ENCODE measurements at regions not wholly inside any gene's neighbourhood (a gene's known extent, or its start where the extent isn't known, plus 50 kb on each side); places are given as distances from the start of the nearest gene placed in this dataset.
A peak's percentile ranks its signal among the peaks of the same experiment; 100 is the strongest.

- Histone ChIP-seq H2AFZ (ENCODE audit: control insufficient read depth, low read length) (no peak overlapping the region), H3K27me3 (ENCODE audit: control insufficient read depth, extremely low read depth, insufficient read depth, low read length) (no peaks in the 10 kb centered on the region), H3K9ac (ENCODE audit: control insufficient read depth, extremely low read depth, insufficient read depth, low read length) (no peak overlapping the region), H3K4me1 (ENCODE audit: control insufficient read depth, extremely low read depth, insufficient read depth, low read length) (no peaks in the 10 kb centered on the region), H3K4me2 (ENCODE audit: control insufficient read depth, extremely low read depth, insufficient read depth, low read depth, low read length) (no peak overlapping the region), H3K36me3 (ENCODE audit: control insufficient read depth in 2 of 2, extremely low read depth in 1 of 2, insufficient read depth in 2 of 2, low read length in 2 of 2) (no peaks in the 10 kb centered on the region), H3K9me1 (ENCODE audit: control insufficient read depth, extremely low read depth, insufficient read depth, low read length) (no peaks in the 10 kb centered on the region), H3K79me2 (ENCODE audit: control insufficient read depth, insufficient read depth, low read length) (no peaks in the 10 kb centered on the region), H3K9me3 (ENCODE audit: control insufficient read depth, low read depth, low read length) (no peaks in the 10 kb centered on the region), H3K4me3 (ENCODE audit: control insufficient read depth in 2 of 3, extremely low read depth in 1 of 3, insufficient read depth in 2 of 3, low read depth in 1 of 3, low read length in 3 of 3) (no peak overlapping the region), H3K27ac (ENCODE audit: control insufficient read depth, insufficient read depth, low read length) (no peak overlapping the region), H4K20me1 (ENCODE audit: control insufficient read depth, extremely low read depth, insufficient read depth, low read length) (no peaks in the 10 kb centered on the region)
- dilution Hi-C loops (cut with MboI; ENCODE audit: extremely low pct_ligation_motif_present, low sequenced_read_pairs) = no loop called here
- DNase-seq (ENCODE audit: low read depth, low spot score) (no peak), FAIRE-seq (no peak)
- TF ChIP-seq CTCF (optimal IDR thresholded peaks at IDR 0.05 in 1 of 3, IDR thresholded peaks at IDR 0.05 in 1 of 3, conservative IDR thresholded peaks at IDR 0.05 in 1 of 3; ENCODE audit: extremely low read depth in 1 of 3, insufficient read depth in 2 of 3, low read length in 3 of 3) (no peak), EZH2 (IDR thresholded peaks at IDR 0.05; ENCODE audit: low read length) (no peak)
Measured at GRCh38 chr18:6479699-6480098, 65.0 kb upstream of the L3MBTL4 start.

GRCh38 chr18:6482198-6482977, 67.7 kb upstream of the L3MBTL4 start:
- Histone ChIP-seq H3K27me3 (ENCODE audit: control insufficient read depth, extremely low read depth, insufficient read depth, low read length) (no peaks in the 10 kb centered on the region), H3K4me3 (ENCODE audit: control insufficient read depth in 2 of 3, extremely low read depth in 1 of 3, insufficient read depth in 2 of 3, low read depth in 1 of 3, low read length in 3 of 3) (no peak overlapping the region), H3K9me3 (ENCODE audit: control insufficient read depth, low read depth, low read length) (no peaks in the 10 kb centered on the region), H4K20me1 (ENCODE audit: control insufficient read depth, extremely low read depth, insufficient read depth, low read length) (no peaks in the 10 kb centered on the region), H3K9ac (ENCODE audit: control insufficient read depth, extremely low read depth, insufficient read depth, low read length) (no peak overlapping the region), H3K36me3 (ENCODE audit: control insufficient read depth in 2 of 2, extremely low read depth in 1 of 2, insufficient read depth in 2 of 2, low read length in 2 of 2) (no peaks in the 10 kb centered on the region), H2AFZ (ENCODE audit: control insufficient read depth, low read length) (peak overlapping the region; percentile 58), H3K27ac (ENCODE audit: control insufficient read depth, insufficient read depth, low read length) (no peak overlapping the region), H3K4me1 (ENCODE audit: control insufficient read depth, extremely low read depth, insufficient read depth, low read length) (no peaks in the 10 kb centered on the region), H3K9me1 (ENCODE audit: control insufficient read depth, extremely low read depth, insufficient read depth, low read length) (no peaks in the 10 kb centered on the region), H3K4me2 (ENCODE audit: control insufficient read depth, extremely low read depth, insufficient read depth, low read depth, low read length) (peak overlapping the region; percentile 33), H3K79me2 (ENCODE audit: control insufficient read depth, insufficient read depth, low read length) (no peaks in the 10 kb centered on the region)
- DNase-seq (ENCODE audit: low read depth, low spot score) (no peak), FAIRE-seq (no peak)
- dilution Hi-C loops (cut with MboI; ENCODE audit: extremely low pct_ligation_motif_present, low sequenced_read_pairs) = no loop called here
- no peak for TF ChIP-seq EZH2 (IDR thresholded peaks at IDR 0.05; ENCODE audit: low read length)
- peak; percentile 45 to 75 (median 58) for TF ChIP-seq CTCF (optimal IDR thresholded peaks at IDR 0.05 in 1 of 3, IDR thresholded peaks at IDR 0.05 in 1 of 3, conservative IDR thresholded peaks at IDR 0.05 in 1 of 3; ENCODE audit: extremely low read depth in 1 of 3, insufficient read depth in 2 of 3, low read length in 3 of 3)
